ENCODE measurements at regions not wholly inside any gene's neighbourhood (a gene's known extent, or its start where the extent isn't known, plus 50 kb on each side); places are given as distances from the start of the nearest gene placed in this dataset.

DNA sequence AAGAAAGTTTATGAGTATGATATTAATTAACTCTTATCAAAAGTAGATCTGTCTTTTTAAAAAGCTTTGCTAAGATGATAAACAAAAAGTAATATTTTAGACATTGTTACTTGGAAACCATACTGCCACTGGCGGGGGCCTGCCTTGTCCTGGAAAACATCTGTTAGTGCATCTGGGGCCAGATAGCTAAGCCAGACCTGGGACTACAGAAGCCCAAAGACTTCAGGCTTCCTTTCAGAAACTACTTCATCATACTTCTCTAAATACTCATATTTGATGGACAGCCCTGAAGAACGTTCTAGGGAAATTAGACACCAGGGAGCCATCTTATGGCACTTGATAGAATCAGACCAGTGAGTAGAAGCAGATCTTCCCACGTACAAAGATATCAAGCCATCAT, 795.4 kb upstream of the SEMA6D start:
- TF ChIP-seq, protein P1, sequence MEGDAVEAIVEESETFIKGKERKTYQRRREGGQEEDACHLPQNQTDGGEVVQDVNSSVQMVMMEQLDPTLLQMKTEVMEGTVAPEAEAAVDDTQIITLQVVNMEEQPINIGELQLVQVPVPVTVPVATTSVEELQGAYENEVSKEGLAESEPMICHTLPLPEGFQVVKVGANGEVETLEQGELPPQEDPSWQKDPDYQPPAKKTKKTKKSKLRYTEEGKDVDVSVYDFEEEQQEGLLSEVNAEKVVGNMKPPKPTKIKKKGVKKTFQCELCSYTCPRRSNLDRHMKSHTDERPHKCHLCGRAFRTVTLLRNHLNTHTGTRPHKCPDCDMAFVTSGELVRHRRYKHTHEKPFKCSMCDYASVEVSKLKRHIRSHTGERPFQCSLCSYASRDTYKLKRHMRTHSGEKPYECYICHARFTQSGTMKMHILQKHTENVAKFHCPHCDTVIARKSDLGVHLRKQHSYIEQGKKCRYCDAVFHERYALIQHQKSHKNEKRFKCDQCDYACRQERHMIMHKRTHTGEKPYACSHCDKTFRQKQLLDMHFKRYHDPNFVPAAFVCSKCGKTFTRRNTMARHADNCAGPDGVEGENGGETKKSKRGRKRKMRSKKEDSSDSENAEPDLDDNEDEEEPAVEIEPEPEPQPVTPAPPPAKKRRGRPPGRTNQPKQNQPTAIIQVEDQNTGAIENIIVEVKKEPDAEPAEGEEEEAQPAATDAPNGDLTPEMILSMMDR (IDR thresholded peaks at IDR 0.05), result no peak
- no peak for TF ChIP-seq POLR2A (IDR thresholded peaks at IDR 0.05)
- no peak for DNase-seq
- intact Hi-C loops (cut with DNase I), result no loop called here
- H3K27me3 ChIP-seq, result no peaks in the 10 kb centered on the region
- no peak overlapping the region for H3K27ac ChIP-seq
- no peaks in the 10 kb centered on the region for H3K4me1 ChIP-seq
- 55 to 70% methylated on average over 3 of the region's 3 CpGs for WGBS, 2 donors
- no peak overlapping the region for H3K4me3 ChIP-seq (replicated peaks in 1 of 3)
- H3K36me3 ChIP-seq, result no peaks in the 10 kb centered on the region
- H3K9me3 ChIP-seq, result no peaks in the 10 kb centered on the region

DNA sequence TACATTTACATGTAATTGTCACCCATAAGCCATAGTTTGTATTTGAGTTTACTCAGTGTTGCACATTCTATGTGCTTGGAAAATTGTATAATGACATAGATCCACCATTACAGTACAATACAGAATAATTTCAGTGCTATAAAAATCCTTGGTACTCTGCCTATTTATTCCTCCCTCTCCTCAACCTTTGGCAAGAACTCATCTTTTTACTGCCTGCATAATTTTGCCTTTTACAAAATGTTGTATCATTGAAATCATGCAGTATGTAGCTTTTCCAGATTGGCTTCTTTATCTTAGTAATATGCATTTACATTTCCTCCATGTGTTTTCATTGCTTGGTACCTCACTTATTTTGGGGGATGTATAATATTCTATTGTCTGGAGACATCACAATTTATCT, 786.9 kb upstream of the SEMA6D start:
- no peak for TF ChIP-seq POLR2A (IDR thresholded peaks at IDR 0.05)
- TF ChIP-seq, protein P1 (IDR thresholded peaks at IDR 0.05), result no peak
- Histone ChIP-seq H3K36me3 (no peaks in the 10 kb centered on the region), H3K4me1 (no peaks in the 10 kb centered on the region), H3K27ac (no peak overlapping the region), H3K27me3 (no peaks in the 10 kb centered on the region), H3K9me3 (no peaks in the 10 kb centered on the region), H3K4me3 (replicated peaks in 1 of 3) (no peak overlapping the region)
- no peak for DNase-seq
- intact Hi-C loops (cut with DNase I), result no loop called here

DNA sequence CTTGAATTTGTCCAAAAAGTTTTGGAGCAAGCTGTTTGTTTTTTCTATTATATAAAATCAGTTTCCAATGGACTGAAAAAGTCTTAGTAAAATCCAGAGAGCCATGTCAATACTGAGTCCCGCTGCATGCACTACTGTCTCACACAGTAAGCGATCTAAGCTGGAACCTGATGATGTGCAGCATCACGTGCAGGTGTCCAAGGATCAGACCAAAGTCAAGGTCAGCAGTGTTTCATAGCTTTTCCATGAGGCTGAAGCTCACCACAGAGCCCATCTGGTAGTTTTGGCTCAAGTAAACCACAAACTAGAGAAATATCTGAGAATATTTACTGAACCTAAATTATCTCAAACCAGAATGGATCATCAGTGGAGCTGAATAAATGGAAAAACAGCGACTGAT, 784.0 kb upstream of the SEMA6D start:
- intact Hi-C loops (cut with DNase I), result no loop called here
- WGBS, 2 donors, result 90 to 92% methylated on average over 4 of the region's 4 CpGs
- Histone ChIP-seq H3K27ac (no peak overlapping the region), H3K4me1 (no peaks in the 10 kb centered on the region), H3K9me3 (no peaks in the 10 kb centered on the region), H3K36me3 (no peaks in the 10 kb centered on the region), H3K4me3 (replicated peaks in 1 of 3) (no peak overlapping the region), H3K27me3 (no peaks in the 10 kb centered on the region)
- TF ChIP-seq POLR2A (IDR thresholded peaks at IDR 0.05), result no peak
- TF ChIP-seq, protein P1 (IDR thresholded peaks at IDR 0.05), result no peak
- no peak for DNase-seq

DNA sequence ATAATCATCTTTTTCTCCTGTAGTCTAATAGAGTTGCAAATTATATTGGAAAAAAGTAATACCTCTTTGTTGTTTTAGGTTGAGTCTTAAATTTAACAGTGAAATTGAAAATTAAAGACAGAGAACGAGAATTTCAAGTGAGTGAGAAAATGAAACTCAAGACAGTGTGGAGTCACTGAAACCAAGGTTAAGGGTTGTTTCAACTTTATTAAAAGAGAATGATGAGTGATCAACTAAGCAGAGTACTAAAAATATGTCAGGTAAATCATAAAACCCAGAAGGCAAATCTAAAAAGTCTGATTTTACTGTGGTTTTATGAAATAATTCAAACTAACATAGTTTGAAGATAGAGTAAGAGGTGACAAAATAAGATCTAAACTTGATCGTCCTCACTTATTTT, 782.5 kb upstream of the SEMA6D start:
- intact Hi-C loops (cut with DNase I), result no loop called here
- TF ChIP-seq, protein P1 (IDR thresholded peaks at IDR 0.05), result no peak
- no peak for TF ChIP-seq POLR2A (IDR thresholded peaks at IDR 0.05)
- Histone ChIP-seq H3K27ac (no peak overlapping the region), H3K4me1 (no peaks in the 10 kb centered on the region), H3K36me3 (no peaks in the 10 kb centered on the region), H3K4me3 (replicated peaks in 1 of 3) (no peak overlapping the region), H3K27me3 (no peaks in the 10 kb centered on the region), H3K9me3 (no peaks in the 10 kb centered on the region)
- DNase-seq, result no peak
- 85 to 89% methylated on average over 2 of the region's 2 CpGs for WGBS, 2 donors

DNA sequence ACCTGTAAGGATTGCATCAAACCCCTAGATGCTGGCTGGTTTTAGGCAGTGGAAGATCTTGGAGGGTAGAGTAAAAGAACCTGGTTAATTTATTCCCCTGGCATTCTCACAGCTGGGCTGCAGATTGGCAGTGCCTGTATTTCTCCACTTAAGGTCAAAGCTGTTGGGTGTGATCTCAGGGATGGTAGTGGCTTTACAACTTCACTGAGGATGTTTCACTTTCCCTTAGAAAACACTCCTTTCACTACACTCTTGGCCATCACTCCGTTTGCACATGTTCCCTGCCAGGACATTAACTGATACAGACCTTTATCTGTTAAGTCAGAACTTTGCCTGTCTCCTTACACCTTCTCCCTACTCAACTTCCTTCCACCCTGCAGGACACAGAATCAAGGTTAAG, 779.1 kb upstream of the SEMA6D start:
- Histone ChIP-seq H3K27me3 (no peaks in the 10 kb centered on the region), H3K36me3 (no peaks in the 10 kb centered on the region), H3K4me3 (replicated peaks in 1 of 3) (no peak overlapping the region), H3K27ac (no peak overlapping the region), H3K9me3 (no peaks in the 10 kb centered on the region), H3K4me1 (no peaks in the 10 kb centered on the region)
- WGBS, 2 donors, result 64 to 71% methylated on average over 1 of the region's 1 CpG
- intact Hi-C loops (cut with DNase I), result no loop called here
- TF ChIP-seq POLR2A (IDR thresholded peaks at IDR 0.05), result no peak
- TF ChIP-seq, protein P1 (IDR thresholded peaks at IDR 0.05), result no peak
- no peak for DNase-seq

Data from thyroid gland (tissue), 4 donors.